H9 (cell line): ENCODE measurements at regions not wholly inside any gene's neighbourhood (a gene's known extent, or its start where the extent isn't known, plus 50 kb on each side); places are given as distances from the start of the nearest gene placed in this dataset.

Experiments used
- DNase-seq: peaks from one replicate; pipeline ENCODE4 v3.0.0-alpha.2; 2017
- H2AFZ ChIP-seq: one replicate; pipeline ENCODE4 v1.6.1; 2013; ENCODE audit warnings: mild to moderate bottlenecking, low read length, control low read depth, moderate library complexity
- H2AK5ac ChIP-seq: 2 replicates; pipeline ENCODE4 v1.6.1; 2013; ENCODE audit warnings: low read length, control low read depth, mixed read lengths; ENCODE audit not compliant: insufficient read length
- H2BK120ac ChIP-seq: one replicate; pipeline ENCODE4 v1.6.1; 2013; ENCODE audit warnings: low read depth, mild to moderate bottlenecking, low read length, control low read depth, inconsistent platforms; ENCODE audit not compliant: poor library complexity, severe bottlenecking
- H2BK12ac ChIP-seq: 2 replicates; pipeline ENCODE4 v1.6.1; 2013; ENCODE audit warnings: low read length, control low read depth, mixed read lengths, low read depth; ENCODE audit not compliant: insufficient read length
- H2BK15ac ChIP-seq: 2 replicates; pipeline ENCODE4 v1.6.1; 2013; ENCODE audit warnings: low read depth, low read length, control low read depth
- H2BK20ac ChIP-seq: one replicate; pipeline ENCODE4 v1.6.1; 2013; ENCODE audit warnings: low read depth, mild to moderate bottlenecking, low read length, control low read depth, inconsistent platforms; ENCODE audit not compliant: poor library complexity, severe bottlenecking
- H2BK5ac ChIP-seq: 2 replicates; pipeline ENCODE4 v1.6.1; 2013; ENCODE audit warnings: low read length, control low read depth, mixed read lengths; ENCODE audit not compliant: insufficient read length
- H3K14ac ChIP-seq: 2 replicates; pipeline ENCODE4 v1.6.1; 2013; ENCODE audit warnings: low read length, control low read depth; ENCODE audit not compliant: insufficient read depth
- H3K18ac ChIP-seq: 2 replicates; pipeline ENCODE4 v1.6.1; 2013; ENCODE audit warnings: low read depth, mild to moderate bottlenecking, mixed read lengths, low read length, control low read depth; ENCODE audit not compliant: insufficient read length
- H3K23ac ChIP-seq: 2 replicates; pipeline ENCODE4 v1.6.1; 2013; ENCODE audit warnings: low read length, control low read depth, mixed read lengths, low read depth; ENCODE audit not compliant: insufficient read length
- H3K23me2 ChIP-seq: 2 replicates; pipeline ENCODE4 v1.6.1; 2013; ENCODE audit warnings: low read depth, mild to moderate bottlenecking, mixed read lengths, low read length, control low read depth; ENCODE audit not compliant: insufficient read length, poor library complexity, severe bottlenecking
- H3K27ac ChIP-seq: 2 replicates; pipeline ENCODE4 v1.5.1; 2013; ENCODE audit warnings: low read length, control low read depth, mixed read lengths, low read depth; ENCODE audit not compliant: insufficient read length
- H3K27me3 ChIP-seq: 2 replicates; pipeline ENCODE4 v1.6.1; 2013; ENCODE audit warnings: low read length, control low read depth, inconsistent platforms; ENCODE audit not compliant: insufficient read depth
- H3K4ac ChIP-seq: 2 replicates; pipeline ENCODE4 v1.6.1; 2013; ENCODE audit warnings: low read depth, mild to moderate bottlenecking, control low read depth, inconsistent platforms, low read length, moderate library complexity
- H3K4me1 ChIP-seq: 2 replicates; pipeline ENCODE4 v1.6.1; 2013; ENCODE audit warnings: low read length, control low read depth, inconsistent platforms; ENCODE audit not compliant: insufficient read depth
- H3K4me2 ChIP-seq: 2 replicates; pipeline ENCODE4 v1.6.1; 2013; ENCODE audit warnings: low read length, control low read depth, mixed read lengths; ENCODE audit not compliant: insufficient read length, insufficient read depth
- H3K56ac ChIP-seq: 2 replicates; pipeline ENCODE4 v1.6.1; 2013; ENCODE audit warnings: low read depth, mild to moderate bottlenecking, mixed read lengths, low read length, control low read depth; ENCODE audit not compliant: insufficient read length
- H3K79me1 ChIP-seq: 2 replicates; pipeline ENCODE4 v1.6.1; 2013; ENCODE audit warnings: low read depth, mild to moderate bottlenecking, moderate library complexity, low read length, control low read depth, inconsistent platforms; ENCODE audit not compliant: insufficient read depth, poor library complexity, severe bottlenecking
- H3K79me2 ChIP-seq: 2 replicates; pipeline ENCODE4 v1.6.1; 2013; ENCODE audit warnings: low read length, control low read depth, inconsistent platforms; ENCODE audit not compliant: insufficient read depth
- H3K9ac ChIP-seq: 2 replicates; pipeline ENCODE4 v1.6.1; 2013; ENCODE audit warnings: low read length, control low read depth, mixed read lengths; ENCODE audit not compliant: insufficient read length; ENCODE audit errors: extremely low read depth
- H3K9me3 ChIP-seq: one replicate; pipeline ENCODE4 v1.6.1; 2013; ENCODE audit warnings: low read depth, low read length, inconsistent platforms; ENCODE audit not compliant: control insufficient read depth
- H3T11ph ChIP-seq: one replicate; pipeline ENCODE4 v1.6.1; 2013; ENCODE audit warnings: mild to moderate bottlenecking, low read length, control low read depth, inconsistent platforms
- H4K20me1 ChIP-seq: one replicate; pipeline ENCODE4 v1.6.1; 2013; ENCODE audit not compliant: control insufficient read depth, insufficient read length, insufficient read depth
- H4K5ac ChIP-seq: 2 replicates; pipeline ENCODE4 v1.6.1; 2013; ENCODE audit warnings: low read depth, mild to moderate bottlenecking, mixed read lengths, low read length, control low read depth; ENCODE audit not compliant: insufficient read length
- H4K8ac ChIP-seq: replicated peaks from 2 replicates; pipeline ENCODE4 v1.6.1; 2013; ENCODE audit warnings: low read length, control low read depth, mixed read lengths, low read depth; ENCODE audit not compliant: insufficient read length
- H4K91ac ChIP-seq: 2 replicates; pipeline ENCODE4 v1.6.1; 2013; ENCODE audit warnings: low read depth, mild to moderate bottlenecking, moderate library complexity, mixed read lengths, low read length, control low read depth; ENCODE audit not compliant: insufficient read length
- H3K27ac Mint-ChIP-seq, 3 experiments: 2 replicates in 2 of 3; 3 replicates in 1 of 3; pipeline ENCODE4 v1.8.0; 2020 to 2021; ENCODE audit warnings: mixed read lengths in 3 of 3, mild to moderate bottlenecking in 1 of 3, moderate library complexity in 1 of 3
- H3K27me3 Mint-ChIP-seq: 2 replicates; pipeline ENCODE4 v1.8.0; 2021; ENCODE audit warnings: low read depth, mild to moderate bottlenecking, moderate library complexity, mixed read lengths
- H3K36me3 Mint-ChIP-seq, 3 experiments: 2 replicates in 2 of 3; 3 replicates in 1 of 3; pipeline ENCODE4 v1.8.0; 2020 to 2021; ENCODE audit warnings: low read depth in 3 of 3, mixed read lengths in 3 of 3; ENCODE audit not compliant: insufficient read depth in 1 of 3
- H3K4me1 Mint-ChIP-seq, 2 experiments: 2 replicates each; pipeline ENCODE4 v1.8.0; 2020; ENCODE audit warnings: mixed read lengths in 2 of 2
- H3K4me3 Mint-ChIP-seq, 2 experiments: 2 replicates in 1 of 2; 3 replicates in 1 of 2; pipeline ENCODE4 v1.8.0; 2020 to 2021; ENCODE audit warnings: mild to moderate bottlenecking in 2 of 2, mixed read lengths in 2 of 2, moderate library complexity in 1 of 2
- H3K9me3 Mint-ChIP-seq, 2 experiments: 2 replicates in 1 of 2; 3 replicates in 1 of 2; pipeline ENCODE4 v1.8.0; 2020; ENCODE audit warnings: mild to moderate bottlenecking in 2 of 2, mixed read lengths in 2 of 2, moderate library complexity in 1 of 2
- CTCF ChIP-seq: fragments of 200-600 bp; sonication (generic); conservative IDR thresholded peaks from 3 replicates; pipeline ENCODE4 v1.8.0; 2021; ENCODE audit warnings: antibody characterized with exemption, mild to moderate bottlenecking
- WGBS: extraction: QIAGEN DNeasy Blood & Tissue Kit; methylation state at CpG from one replicate; pipeline ENCODE4 v1.1.7; 2013; ENCODE audit warnings: missing lambda C conversion rate, low lambda C conversion rate, mixed read lengths; ENCODE audit not compliant: insufficient read length; ENCODE audit errors: extremely low coverage; 5-methylcytosine and 5-hydroxymethylcytosine counted together

GRCh38 chr1:2948001-2948750 lies 73.1 kb upstream of the ACTRT2 start:
- H2BK15ac ChIP-seq: no peak overlapping the region
- no CpG with 5 or more reads among the region's 20 CpGs for WGBS
- Mint-ChIP-seq H3K4me1 (no peaks in the 10 kb centered on the region), H3K36me3 (peaks cover 0 to 17% (median 0%) of the 10 kb centered on the region in 3 experiments; a peak in 2 of 7 replicates), H3K27me3 (peaks cover 5% of the 10 kb centered on the region), H3K9me3 (peaks cover 8 to 49% of the 10 kb centered on the region in 2 experiments), H3K4me3 (no peak overlapping the region), H3K27ac (no peak overlapping the region; a peak in 1 of 7 replicates)
- no peak overlapping the region for H3K23ac ChIP-seq
- DNase-seq: no peak
- no peak overlapping the region for H3K4me2 ChIP-seq
- no peak overlapping the region for H3K4ac ChIP-seq
- H3K79me2 ChIP-seq: no peaks in the 10 kb centered on the region
- no peak overlapping the region for H2BK12ac ChIP-seq
- H3K23me2 ChIP-seq: no peaks in the 10 kb centered on the region
- H2AK5ac ChIP-seq: no peak overlapping the region
- no peak overlapping the region for H3T11ph ChIP-seq
- H4K8ac ChIP-seq: no peak overlapping the region
- H3K9me3 ChIP-seq: peaks cover 77% of the 10 kb centered on the region
- H4K20me1 ChIP-seq: no peaks in the 10 kb centered on the region
- no peak overlapping the region for H3K18ac ChIP-seq
- no peak overlapping the region for H2BK5ac ChIP-seq
- TF ChIP-seq CTCF: no peak
- no peaks in the 10 kb centered on the region for H3K27me3 ChIP-seq
- no peak overlapping the region for H3K9ac ChIP-seq
- H3K27ac ChIP-seq: no peak overlapping the region
- H2BK20ac ChIP-seq: no peak overlapping the region
- H3K14ac ChIP-seq: no peak overlapping the region
- H3K56ac ChIP-seq: no peak overlapping the region
- H2AFZ ChIP-seq: no peak overlapping the region
- no peak overlapping the region for H4K91ac ChIP-seq
- H3K4me1 ChIP-seq: no peaks in the 10 kb centered on the region
- no peak overlapping the region for H4K5ac ChIP-seq
- no peak overlapping the region for H2BK120ac ChIP-seq
- H3K79me1 ChIP-seq: no peaks in the 10 kb centered on the region
